HL-60 (cell line): ENCODE measurements at regions not wholly inside any gene's neighbourhood (a gene's known extent, or its start where the extent isn't known, plus 50 kb on each side); places are given as distances from the start of the nearest gene placed in this dataset.

Experiments used
- GABPA ChIP-seq: IDR thresholded peaks from 2 replicates; pipeline ENCODE4 v1.6.1; 2012; ENCODE audit warnings: low read depth
- POLR2AphosphoS5 ChIP-seq: IDR thresholded peaks from 2 replicates; pipeline ENCODE4 v1.6.1; 2012; ENCODE audit warnings: low read depth
- SPI1 ChIP-seq: IDR thresholded peaks from 2 replicates; pipeline ENCODE4 v1.6.1; 2012; ENCODE audit warnings: low read depth, mild to moderate bottlenecking, borderline replicate concordance
- TF ChIP-seq, protein P1 (sequence below): IDR thresholded peaks from one replicate; pipeline ENCODE4 v1.5.1; 2011; ENCODE audit warnings: low read length, control low read depth, inconsistent platforms; ENCODE audit not compliant: insufficient read depth
- TF ChIP-seq, protein P2 (sequence below): IDR thresholded peaks from 2 replicates; pipeline ENCODE4 v1.6.1; 2012; ENCODE audit warnings: low read depth; ENCODE audit not compliant: insufficient replicate concordance

DNA sequence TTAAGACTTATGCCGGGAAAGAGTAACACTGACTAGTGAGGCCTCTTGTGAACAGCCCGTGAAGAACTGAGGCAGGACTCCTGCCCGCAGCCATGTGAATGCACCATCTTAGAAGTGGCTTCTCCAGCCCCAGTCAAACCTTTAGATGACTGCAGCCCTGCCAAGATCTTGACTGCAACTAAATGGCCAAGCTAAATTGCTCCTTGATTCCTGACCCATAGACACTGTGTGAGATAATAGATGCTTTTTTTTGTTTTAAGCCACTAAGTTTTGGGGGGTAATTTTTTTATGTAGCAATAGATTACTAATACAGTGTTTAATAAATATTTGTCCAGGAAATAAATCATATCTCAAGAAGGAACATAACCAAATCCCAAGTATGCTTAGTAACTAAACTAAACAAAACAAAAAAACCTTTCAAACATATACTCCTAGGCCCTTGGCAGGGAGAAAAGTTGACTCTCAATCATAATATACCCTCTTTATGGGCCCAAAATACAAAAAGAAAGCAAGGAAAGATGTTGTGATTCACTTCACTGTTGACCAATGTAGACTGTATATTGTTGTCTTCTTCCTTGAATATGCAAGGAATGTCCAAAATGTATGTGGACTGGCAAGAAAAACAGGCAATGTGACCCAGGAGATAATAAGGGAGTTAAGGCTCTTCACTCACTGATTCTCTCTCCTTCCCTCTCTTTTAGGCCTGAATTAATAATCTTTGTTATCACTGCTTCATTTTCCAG lies 79.7 kb upstream of the ZNF366 start:
- TF ChIP-seq, protein P1, sequence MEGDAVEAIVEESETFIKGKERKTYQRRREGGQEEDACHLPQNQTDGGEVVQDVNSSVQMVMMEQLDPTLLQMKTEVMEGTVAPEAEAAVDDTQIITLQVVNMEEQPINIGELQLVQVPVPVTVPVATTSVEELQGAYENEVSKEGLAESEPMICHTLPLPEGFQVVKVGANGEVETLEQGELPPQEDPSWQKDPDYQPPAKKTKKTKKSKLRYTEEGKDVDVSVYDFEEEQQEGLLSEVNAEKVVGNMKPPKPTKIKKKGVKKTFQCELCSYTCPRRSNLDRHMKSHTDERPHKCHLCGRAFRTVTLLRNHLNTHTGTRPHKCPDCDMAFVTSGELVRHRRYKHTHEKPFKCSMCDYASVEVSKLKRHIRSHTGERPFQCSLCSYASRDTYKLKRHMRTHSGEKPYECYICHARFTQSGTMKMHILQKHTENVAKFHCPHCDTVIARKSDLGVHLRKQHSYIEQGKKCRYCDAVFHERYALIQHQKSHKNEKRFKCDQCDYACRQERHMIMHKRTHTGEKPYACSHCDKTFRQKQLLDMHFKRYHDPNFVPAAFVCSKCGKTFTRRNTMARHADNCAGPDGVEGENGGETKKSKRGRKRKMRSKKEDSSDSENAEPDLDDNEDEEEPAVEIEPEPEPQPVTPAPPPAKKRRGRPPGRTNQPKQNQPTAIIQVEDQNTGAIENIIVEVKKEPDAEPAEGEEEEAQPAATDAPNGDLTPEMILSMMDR: no peak
- no peak for TF ChIP-seq POLR2AphosphoS5
- no peak for TF ChIP-seq GABPA
- TF ChIP-seq, protein P2, sequence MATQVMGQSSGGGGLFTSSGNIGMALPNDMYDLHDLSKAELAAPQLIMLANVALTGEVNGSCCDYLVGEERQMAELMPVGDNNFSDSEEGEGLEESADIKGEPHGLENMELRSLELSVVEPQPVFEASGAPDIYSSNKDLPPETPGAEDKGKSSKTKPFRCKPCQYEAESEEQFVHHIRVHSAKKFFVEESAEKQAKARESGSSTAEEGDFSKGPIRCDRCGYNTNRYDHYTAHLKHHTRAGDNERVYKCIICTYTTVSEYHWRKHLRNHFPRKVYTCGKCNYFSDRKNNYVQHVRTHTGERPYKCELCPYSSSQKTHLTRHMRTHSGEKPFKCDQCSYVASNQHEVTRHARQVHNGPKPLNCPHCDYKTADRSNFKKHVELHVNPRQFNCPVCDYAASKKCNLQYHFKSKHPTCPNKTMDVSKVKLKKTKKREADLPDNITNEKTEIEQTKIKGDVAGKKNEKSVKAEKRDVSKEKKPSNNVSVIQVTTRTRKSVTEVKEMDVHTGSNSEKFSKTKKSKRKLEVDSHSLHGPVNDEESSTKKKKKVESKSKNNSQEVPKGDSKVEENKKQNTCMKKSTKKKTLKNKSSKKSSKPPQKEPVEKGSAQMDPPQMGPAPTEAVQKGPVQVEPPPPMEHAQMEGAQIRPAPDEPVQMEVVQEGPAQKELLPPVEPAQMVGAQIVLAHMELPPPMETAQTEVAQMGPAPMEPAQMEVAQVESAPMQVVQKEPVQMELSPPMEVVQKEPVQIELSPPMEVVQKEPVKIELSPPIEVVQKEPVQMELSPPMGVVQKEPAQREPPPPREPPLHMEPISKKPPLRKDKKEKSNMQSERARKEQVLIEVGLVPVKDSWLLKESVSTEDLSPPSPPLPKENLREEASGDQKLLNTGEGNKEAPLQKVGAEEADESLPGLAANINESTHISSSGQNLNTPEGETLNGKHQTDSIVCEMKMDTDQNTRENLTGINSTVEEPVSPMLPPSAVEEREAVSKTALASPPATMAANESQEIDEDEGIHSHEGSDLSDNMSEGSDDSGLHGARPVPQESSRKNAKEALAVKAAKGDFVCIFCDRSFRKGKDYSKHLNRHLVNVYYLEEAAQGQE: no peak
- TF ChIP-seq SPI1: no peak
